GM18511 (cell line): ENCODE measurements at regions not wholly inside any gene's neighbourhood (a gene's known extent, or its start where the extent isn't known, plus 50 kb on each side); places are given as distances from the start of the nearest gene placed in this dataset.
"Not testable (repeated sequence)": the region's sequence is repeated elsewhere in the genome, so short reads cannot be mapped to it uniquely, and the experiment has no call there.

Source experiments
- ATAC-seq: cut with Tn5 transposase; IDR thresholded peaks from one replicate; pipeline ENCODE4 v1.9.1; 2021; ENCODE audit warnings: mild to moderate bottlenecking, moderate library complexity; ENCODE audit not compliant: unreplicated experiment

DNA sequence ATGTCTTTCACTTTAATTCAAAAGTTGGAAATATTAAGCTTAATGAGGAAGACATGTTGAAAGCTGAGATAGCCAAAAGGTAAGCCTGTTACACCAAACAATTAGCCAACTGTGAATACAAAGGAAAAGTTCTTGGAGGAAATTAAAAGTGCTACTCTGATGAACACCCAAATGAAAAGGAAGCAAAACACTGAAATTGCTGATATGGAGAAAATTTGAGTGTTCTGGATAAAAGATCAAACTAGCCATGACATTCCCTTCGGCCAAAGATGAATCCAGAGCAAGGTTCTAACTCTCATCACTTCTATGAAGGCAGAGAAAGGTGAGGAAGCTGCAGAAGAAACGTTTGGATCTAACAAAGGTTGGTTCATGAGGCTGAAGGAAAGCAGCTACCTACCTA, 280.8 kb upstream of the BCHE start:
- no peak for ATAC-seq

DNA sequence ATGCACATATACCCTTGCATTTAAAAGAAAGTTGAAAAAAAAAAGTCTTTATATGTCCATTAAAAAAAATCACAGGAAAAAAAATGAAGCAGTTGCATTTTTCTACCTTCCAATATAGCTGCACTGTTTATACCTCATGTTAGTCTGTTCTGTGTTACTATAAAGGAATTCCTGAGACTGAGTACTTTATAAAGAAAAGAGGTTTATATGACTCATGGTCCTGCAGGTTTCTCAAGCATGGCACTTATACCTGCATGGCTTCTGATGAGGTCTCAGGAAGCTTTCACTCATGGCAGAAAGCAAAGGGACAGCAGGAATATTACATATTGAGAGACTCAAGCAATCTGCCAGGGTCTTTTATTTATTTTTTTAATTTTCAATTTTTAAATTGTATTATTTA, 277.2 kb upstream of the BCHE start:
- no peak for ATAC-seq

DNA sequence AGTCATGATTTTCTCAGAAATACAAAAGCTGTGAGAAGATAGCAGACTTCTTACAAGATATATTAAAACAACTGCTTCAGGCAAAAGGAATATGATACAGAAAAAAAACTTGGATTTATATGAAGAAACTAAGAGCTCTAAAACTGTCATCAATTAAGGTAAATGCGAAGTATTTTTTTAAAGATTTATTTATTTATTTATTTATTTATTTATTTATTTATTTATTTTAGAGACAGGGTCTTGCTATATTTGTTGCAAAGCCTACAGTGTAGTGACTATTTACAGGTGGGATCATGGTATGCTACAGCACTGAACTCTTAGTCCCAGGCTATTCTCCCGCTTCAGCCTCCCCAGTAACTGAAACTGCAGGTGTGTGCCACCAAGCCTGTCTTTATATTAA, 274.3 kb upstream of the BCHE start:
- no peak for ATAC-seq

DNA sequence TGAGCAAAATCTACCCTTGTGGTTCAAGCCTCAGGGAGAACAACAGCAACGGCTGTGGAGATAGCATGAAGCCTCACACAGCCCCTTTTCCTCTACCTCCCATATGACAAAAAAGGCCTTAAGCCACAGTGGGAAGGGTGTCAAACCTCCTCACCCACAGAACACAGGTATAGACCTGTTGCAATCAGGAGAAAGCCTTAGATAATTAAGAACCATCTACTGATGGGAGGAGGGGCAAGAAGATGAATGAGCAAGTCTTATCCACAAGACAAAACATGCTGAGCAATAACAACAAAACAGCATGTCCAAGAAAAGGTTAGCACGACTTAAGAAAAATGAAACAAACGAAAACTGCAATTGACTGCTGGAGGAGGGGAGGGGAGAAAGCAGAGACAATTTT, 272.9 kb upstream of the BCHE start:
- ATAC-seq, result no peak

DNA sequence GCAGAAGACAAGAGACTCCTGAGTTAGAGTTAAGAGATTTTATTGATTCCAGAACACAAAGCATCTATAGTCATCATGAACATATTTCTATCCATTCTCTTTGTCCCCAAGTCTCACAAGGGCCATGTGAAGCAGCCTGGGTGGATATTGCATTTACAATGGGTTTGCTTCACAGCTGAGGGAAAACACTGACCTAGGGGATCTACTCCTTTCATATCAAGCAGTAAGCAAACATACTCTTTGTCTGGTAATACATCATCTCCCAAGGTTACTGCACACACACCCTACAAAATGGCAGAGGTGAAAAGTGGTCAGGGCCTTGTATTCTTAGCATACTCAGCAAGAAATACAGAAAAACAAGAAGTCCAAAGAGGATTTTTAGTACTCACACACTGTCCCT, 267.7 kb upstream of the BCHE start:
- no peak for ATAC-seq

DNA sequence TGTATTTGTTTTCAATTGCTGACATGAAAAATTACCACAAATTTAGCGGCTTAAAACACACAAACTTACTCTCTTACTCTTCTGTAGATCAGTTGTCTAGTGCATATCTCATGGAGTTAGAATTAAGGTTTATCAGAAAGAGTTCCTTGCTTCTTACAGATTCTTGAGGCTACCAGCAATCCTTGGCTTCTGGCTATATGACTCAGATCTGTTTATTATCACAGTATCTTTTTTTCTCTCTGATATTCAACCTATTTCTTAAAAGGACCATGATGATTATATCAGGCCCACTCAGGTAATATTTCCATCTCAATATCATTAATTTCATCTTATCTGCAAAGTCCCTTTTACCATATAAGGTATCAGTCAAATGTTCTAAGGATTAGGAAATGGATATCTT, 263.5 kb upstream of the BCHE start:
- ATAC-seq, result no peak

DNA sequence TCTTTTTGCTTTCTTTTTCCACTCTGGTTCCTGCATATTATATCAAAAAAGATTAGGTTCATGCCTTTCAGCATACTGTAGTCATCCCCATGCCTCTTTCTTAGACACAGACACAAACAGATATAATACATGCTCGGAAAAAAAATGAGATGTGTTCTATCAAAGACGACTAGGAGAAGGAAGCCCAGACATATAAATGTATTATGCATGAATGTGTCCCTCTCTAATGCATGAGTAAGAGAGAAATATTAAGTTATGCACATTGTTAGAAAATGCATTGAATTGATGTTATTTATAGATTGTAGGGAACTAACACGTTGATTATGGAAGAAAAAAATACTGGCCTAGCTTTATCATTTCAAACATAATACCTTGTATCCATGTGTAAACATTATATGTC, 252.4 kb upstream of the BCHE start:
- ATAC-seq, result no peak

DNA sequence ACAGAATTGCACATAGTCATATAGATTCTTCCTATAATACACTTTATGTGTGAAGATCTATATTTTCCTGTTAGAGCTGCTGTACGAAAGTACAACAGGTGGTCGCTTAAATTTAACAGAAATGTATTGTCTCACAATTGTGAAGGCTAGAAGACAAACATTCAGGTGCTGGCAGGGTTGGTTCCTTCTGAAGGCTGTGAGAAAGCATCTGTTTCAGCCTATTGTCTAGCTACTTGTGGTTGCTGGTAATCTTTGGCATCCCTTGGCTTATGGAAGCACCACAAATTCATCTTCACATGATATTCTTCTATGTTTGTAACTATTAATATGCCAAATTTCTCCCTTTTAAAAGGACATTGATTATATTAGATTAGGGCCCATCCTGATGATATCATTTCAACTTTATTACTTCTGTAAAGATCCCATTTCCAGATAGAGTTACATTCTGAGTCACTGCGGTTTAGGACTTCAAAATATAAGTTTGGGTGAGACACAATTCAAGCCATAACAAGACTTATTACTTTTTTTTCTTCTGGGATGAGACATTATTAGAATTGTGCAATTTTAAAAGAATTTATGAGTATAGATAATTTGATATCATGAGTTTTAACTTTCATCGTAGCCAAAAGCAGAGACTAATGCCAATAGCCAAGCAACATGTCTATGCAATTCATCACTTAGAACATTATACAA, 248.1 kb upstream of the BCHE start:
- no peak for ATAC-seq

DNA sequence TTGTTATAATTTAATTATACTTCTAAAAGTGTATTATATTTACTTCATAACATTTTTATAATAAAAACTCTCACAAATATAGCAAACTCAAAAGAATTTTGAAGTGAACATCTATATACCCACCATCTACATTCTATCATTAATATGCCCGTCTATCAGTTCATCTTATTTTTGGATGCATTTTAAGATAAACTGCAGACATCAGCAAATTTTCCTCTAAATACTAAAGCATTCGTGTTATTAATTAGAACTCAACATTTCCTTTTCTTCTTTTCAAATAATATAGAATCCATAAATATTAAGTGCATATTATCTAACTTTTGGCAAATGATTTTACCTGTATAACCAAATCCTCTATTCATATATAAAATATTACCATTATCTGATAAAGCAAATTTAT, 242.9 kb upstream of the BCHE start:
- ATAC-seq, result no peak

DNA sequence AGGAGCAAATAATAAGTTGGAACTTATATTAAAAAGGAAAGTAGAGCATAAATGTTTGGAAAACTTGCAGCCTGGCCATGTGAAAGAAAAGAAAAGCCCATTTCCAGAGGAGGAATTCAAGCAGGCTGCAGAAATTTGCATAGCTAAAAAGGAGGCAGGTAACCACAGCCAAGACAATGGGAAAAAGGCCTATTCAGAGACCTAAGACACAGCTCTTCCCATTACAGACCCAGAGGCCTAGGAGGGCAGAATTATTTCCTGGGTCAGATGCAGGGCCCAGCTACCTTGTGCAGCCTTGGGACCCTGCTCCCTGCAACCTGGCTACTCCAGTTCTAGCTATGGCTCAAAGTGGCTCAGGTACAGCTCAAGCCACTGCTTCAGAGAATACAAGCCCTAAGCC, 234.6 kb upstream of the BCHE start:
- no peak for ATAC-seq

DNA sequence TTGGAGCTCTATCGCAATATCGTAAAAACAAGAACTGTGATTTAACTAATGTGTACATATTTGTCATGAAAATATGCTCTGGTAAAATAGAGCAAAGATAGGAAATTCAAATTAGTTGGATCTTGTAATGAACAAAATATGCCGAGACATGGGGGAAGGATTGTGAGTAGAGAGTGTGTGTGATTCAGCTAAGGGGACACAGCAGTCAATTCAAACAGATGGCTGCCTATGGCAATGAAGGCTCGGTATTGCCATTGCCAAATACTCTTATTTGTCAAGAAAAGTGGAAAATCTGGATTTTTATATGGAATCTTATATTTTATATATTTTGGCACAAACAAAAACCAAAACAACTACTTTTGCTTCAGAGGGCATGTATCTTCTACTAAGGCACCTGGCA, 227.3 kb upstream of the BCHE start:
- no peak for ATAC-seq

DNA sequence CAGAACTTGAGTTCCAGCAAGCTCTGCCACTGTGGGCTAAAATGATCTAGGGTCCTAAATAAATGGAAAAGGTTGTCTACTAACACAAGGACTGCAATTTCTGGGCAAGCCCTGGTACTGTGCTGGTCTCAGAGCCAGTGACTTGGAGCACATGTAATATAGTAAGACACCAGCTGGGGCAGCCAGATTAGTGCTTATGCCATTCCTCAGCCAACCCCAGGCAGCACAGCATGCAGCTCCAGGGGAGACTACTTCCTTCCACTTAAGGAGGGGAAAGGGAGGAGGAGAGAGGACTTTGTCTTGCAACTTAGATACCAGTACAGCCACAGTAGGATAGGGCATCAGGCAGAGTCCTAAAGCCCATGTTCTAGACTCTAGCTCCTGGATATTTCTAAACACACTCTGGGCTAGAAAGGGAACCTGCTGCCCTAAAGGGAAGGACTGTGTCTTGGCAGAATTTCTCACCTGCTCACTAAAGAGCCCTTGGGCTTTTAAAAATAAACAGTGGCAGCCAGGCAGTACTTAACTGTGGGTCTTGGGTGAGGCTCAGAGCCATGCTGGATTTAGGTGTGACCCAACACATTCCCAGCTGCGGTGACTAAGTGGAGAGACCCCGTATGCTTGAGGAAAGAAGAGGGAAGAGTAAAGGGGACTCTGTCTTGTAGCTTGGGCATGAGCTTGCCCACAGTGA, 223.7 kb upstream of the BCHE start:
- no peak for ATAC-seq

DNA sequence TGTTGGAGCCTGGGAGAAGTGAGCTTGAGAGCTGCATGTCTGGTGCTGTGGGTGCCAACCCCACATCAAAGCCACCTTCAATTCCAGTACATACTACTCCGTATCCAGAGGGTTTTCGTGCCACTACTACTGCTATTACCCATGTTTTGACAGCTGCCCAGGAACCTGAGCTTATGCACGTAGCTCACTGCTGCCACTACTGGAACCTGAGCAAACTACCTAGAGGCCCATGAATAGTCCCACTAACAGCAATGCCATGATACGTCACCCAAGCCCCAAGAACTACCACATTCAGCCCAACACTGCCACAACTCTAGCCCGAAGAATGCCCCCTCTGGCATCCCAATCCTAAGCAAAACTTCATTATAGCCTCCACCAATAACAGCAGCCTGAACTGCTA, 215.2 kb upstream of the BCHE start:
- ATAC-seq, result no peak

DNA sequence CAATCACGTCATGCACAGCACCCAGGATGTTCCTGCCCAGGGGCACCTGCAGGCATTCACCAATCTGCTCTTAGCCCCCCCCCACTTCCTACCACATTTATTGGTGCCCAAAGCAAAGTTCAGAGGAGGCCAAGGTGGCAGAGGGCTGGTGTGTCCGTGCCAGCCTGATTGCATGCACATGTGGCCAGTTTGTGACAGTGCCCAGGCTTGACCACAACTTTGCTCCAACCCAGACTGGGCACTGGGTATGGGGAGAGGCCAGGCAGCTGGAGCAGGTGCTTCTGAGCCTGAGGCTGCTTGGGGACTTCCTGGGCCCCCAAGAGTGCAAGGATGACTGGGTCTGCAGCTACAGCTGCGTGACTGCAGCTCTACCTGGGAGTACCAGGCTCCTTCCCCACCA, 192.3 kb upstream of the BCHE start:
- ATAC-seq, result no peak

DNA sequence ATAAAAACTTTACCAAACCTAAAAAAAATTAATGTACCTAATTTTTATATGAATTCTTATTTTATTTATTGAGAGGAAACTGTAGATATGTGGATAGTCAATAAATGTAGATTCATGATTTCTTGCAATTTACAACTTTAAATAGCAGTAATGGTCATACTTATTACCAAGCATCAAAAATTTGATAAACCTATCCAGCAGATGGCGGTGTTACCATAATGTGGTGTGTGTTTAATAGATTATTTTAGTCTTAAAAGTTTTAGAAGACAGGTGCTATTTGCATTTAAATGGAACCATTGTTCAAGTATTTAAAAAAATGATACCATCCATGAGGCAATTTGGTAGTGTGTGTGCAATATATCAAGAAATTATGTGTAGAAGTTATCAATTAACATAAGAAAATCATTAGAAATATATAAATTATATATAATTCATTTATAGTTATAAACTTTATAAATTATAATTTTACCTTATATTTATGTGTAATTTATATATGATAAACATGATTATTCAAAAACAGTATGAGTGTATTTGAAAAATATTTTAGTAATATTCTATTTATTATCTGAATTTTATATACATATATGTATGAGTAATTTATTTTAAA, 176.0 kb upstream of the BCHE start:
- ATAC-seq, result peak; percentile 63

DNA sequence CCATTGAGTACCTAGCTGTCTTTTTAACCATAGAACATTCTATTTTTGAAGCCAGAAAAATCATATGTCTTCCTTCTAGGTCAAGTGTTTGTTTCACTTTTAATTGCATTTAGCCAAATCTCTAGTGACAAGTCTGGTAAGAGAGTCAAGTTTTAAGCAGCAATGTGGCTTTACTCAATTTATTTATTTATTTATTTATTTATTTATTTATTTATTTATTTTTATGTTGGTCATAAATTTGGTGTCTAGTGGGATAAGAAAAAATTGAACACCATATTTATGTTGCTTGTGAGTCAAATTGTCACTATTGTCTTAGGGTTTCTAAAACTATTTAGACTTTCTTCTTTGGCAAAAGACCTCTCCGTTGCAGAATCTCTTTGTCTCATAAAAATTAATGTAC, 174.5 kb upstream of the BCHE start:
- no peak for ATAC-seq

DNA sequence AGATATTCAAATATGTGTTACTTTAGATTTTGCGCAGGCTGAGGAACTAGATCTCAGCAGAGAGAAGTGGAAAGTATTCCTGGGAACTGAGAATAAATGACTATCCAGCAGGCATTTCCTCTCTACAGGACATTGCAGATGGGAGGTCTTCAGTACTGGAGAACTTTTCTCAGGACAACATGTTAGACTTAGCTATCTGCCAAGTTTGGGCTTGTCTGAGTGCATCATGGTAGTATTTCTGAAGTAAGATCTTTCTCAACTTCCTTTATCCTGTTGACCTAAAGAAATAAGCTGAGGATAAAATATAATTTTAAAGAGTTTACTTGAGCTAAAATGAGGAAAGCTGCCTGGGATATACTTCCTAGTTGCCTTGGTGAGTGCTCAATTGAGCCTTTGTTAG, 167.9 kb upstream of the BCHE start:
- ATAC-seq, result no peak

DNA sequence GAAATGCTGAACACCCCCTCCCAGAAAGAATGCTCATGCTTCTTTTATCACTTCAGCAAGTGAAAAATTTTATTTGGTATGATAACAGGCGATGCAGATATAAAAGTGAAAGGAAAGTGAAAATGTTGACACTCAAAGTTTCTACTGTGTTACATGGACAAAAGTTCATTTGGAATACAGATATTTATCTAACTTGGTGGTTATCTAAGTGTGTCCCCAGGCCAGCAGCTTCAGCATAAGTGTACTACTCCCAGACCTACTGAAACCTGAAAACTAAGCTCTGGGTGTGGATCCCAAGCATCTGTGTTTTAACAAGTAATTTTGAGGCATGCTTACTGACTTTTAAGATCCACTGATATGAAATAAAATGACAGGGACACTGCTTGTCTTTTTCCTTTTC, 157.1 kb upstream of the BCHE start:
- ATAC-seq, result no peak

DNA sequence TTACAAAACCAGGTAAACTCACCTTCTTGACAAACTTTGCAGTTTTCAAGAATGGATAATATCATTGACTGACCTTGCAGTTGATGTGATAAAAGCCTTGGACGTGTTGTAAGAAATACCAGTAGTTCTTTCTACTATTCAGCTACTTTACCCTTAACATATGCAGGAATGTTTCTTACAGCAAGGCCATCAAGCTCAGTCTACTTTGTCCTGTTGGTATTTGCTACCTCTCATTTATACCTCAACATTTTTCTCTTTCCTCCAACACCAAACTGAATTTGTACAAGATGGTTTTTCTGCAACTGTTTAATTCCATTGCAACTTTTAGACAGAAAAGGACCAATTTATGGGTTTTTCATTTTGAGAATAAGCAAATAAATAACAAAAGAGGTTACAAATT, 147.4 kb upstream of the BCHE start:
- no peak for ATAC-seq

DNA sequence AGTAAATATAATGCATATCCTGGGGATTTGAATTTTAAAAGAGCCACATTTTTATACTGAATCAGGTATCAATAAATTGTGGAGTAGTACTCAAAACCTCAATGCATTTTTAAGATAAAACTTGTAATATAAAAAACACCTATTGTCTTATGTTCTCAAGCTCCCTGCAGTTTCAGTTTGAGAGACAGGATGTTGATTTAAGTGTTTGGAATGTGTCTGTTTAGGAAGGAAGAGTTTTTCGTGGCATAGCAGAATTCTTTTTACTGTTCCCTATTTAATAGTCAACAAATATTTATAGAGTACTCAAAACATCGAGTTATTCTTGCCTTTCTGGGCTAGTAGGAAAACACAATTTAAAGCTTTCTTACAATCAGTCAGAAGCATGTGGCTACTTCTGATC, 146.1 kb upstream of the BCHE start:
- no peak for ATAC-seq

DNA sequence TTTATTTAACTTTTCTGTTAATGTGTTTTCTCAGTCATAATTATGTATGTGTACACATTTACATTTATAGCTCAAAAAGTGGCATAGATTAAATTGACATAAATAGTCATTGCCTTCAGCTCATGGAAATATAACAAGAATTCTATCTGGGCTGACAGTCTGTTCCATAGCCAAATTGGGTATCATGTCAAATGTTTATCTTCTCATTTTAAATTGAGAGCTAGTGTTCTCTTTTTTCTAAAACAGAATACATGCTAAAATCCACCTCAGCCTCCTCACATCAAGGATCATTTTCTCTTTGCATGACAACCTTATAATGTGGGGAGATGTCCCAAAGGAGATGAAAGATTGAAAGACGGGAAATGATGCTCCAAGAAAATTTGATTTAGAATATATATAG, 144.1 kb upstream of the BCHE start:
- no peak for ATAC-seq

DNA sequence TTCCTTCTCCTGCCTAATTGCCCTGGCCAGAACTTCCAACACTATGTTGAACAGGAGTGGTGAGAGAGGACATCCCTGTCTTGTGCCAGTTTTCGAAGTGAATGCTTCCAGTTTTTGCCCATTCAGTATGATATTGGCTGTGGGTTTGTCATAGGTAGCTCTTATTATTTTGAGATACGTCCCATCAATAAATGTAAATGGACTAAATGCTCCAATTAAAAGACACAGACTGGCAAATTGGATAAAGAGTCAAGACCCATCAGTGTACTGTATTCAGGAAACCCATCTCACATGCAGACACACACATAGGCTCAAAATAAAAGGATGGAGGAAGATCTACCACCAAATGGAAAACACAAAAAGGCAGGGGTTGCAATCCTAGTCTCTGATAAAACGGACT, 123.6 kb upstream of the BCHE start:
- ATAC-seq, result not testable (repeated sequence)

DNA sequence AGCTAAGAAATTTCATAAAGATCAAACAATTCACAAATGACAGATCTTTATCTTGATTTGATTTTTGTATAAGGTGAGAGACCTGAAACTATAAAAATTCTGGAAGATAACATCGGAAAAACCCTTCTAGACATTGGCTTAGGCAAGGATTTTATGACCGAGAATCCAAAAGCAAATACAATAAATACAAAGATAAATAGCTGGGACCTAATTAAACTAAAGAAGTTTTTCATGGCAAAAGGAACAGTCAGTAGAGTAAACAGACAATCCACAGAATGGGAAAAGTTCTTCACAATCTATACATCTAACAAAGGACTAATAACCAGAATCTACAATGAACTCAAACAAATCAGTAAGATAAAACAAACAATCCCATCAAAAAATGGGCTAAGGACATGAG, 116.9 kb upstream of the BCHE start:
- ATAC-seq, result no peak
